ENCODE measurements at regions not wholly inside any gene's neighbourhood (a gene's known extent, or its start where the extent isn't known, plus 50 kb on each side); places are given as distances from the start of the nearest gene placed in this dataset.

- TF ChIP-seq, protein P1, sequence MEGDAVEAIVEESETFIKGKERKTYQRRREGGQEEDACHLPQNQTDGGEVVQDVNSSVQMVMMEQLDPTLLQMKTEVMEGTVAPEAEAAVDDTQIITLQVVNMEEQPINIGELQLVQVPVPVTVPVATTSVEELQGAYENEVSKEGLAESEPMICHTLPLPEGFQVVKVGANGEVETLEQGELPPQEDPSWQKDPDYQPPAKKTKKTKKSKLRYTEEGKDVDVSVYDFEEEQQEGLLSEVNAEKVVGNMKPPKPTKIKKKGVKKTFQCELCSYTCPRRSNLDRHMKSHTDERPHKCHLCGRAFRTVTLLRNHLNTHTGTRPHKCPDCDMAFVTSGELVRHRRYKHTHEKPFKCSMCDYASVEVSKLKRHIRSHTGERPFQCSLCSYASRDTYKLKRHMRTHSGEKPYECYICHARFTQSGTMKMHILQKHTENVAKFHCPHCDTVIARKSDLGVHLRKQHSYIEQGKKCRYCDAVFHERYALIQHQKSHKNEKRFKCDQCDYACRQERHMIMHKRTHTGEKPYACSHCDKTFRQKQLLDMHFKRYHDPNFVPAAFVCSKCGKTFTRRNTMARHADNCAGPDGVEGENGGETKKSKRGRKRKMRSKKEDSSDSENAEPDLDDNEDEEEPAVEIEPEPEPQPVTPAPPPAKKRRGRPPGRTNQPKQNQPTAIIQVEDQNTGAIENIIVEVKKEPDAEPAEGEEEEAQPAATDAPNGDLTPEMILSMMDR (IDR thresholded peaks at IDR 0.05) = no peak
- no peak for TF ChIP-seq ZFX (IDR thresholded peaks at IDR 0.05; ENCODE audit: borderline replicate concordance)
These were observed 1814.0 kb downstream of the PLA2G4A start for GRCh38 chr1:188642704-188643103.

Data from 22Rv1 (cell line).